Spleen (tissue), 11 donors: ENCODE measurements at regions not wholly inside any gene's neighbourhood (a gene's known extent, or its start where the extent isn't known, plus 50 kb on each side); places are given as distances from the start of the nearest gene placed in this dataset.
"Not testable (repeated sequence)": the region's sequence is repeated elsewhere in the genome, so short reads cannot be mapped to it uniquely, and the experiment has no call there.

Experiments
- DNase-seq: peaks from one replicate; pipeline ENCODE4 v3.0.0-alpha.2; 2020
- H3K27ac ChIP-seq, 8 donors: fragments of 200-600 bp; sonication (generic) in 7 of 8; 1 replicate in 4 of 8; 2 replicates in 4 of 8; pipeline versions ENCODE4 v1.5.0 to v1.8.0; 2016 to 2021; ENCODE audit warnings: inconsistent platforms in 4 of 8, mild to moderate bottlenecking in 4 of 8, moderate library complexity in 1 of 8
- H3K27me3 ChIP-seq, 7 donors: fragments of 200-600 bp; sonication (generic) in 6 of 7; replicated peaks in 1 of 7; 1 replicate in 4 of 7; 2 replicates in 3 of 7; pipeline versions ENCODE4 v1.5.0 to v1.8.0; 2016 to 2021; ENCODE audit warnings: inconsistent platforms in 3 of 7, mild to moderate bottlenecking in 1 of 7
- H3K36me3 ChIP-seq, 6 donors: fragments of 200-600 bp; sonication (generic) in 5 of 6; 1 replicate in 4 of 6; 2 replicates in 2 of 6; pipeline versions ENCODE4 v1.5.0 to v1.8.0; 2016 to 2021; ENCODE audit warnings: inconsistent platforms in 2 of 6
- H3K4me1 ChIP-seq, 6 donors: fragments of 200-600 bp; sonication (generic) in 5 of 6; 1 replicate in 3 of 6; 2 replicates in 3 of 6; pipeline versions ENCODE4 v1.5.0 to v1.8.0; 2016 to 2021; ENCODE audit warnings: inconsistent platforms in 3 of 6
- H3K4me3 ChIP-seq, 8 donors: fragments of 200-600 bp; sonication (generic) in 7 of 8; 1 replicate in 4 of 8; 2 replicates in 4 of 8; pipeline versions ENCODE4 v1.5.0 to v1.8.0; 2016 to 2021; ENCODE audit warnings: inconsistent platforms in 4 of 8, mild to moderate bottlenecking in 4 of 8, moderate library complexity in 2 of 8
- H3K9me3 ChIP-seq, 8 donors: fragments of 200-600 bp; sonication (generic) in 7 of 8; 1 replicate in 4 of 8; 2 replicates in 4 of 8; pipeline versions ENCODE4 v1.5.0 to v1.8.0; 2016 to 2021; ENCODE audit warnings: inconsistent platforms in 4 of 8
- POLR2A ChIP-seq, 3 donors: fragments of 450-650 bp; IDR thresholded peaks; one replicate each; pipeline ENCODE4 v1.5.1; 2017; ENCODE audit warnings: antibody characterized with exemption in 3 of 3, mild to moderate bottlenecking in 1 of 3
- POLR2AphosphoS5 ChIP-seq, 3 donors: sonication (generic); formaldehyde crosslinking; IDR thresholded peaks; one replicate each; pipeline ENCODE4 v1.5.1; 2017; ENCODE audit warnings: antibody characterized with exemption in 3 of 3
- WGBS, 5 donors: extraction: QIAGEN DNeasy Blood & Tissue Kit in 3 of 5; methylation state at CpG; one replicate each; pipeline versions ENCODE4 v1.1.5 to v1.1.7; 2013 to 2018; 5-methylcytosine and 5-hydroxymethylcytosine counted together
- intact Hi-C: fragments of 100-400 bp; cut with DNase I; formaldehyde crosslinking; loops from one replicate; pipeline ENCODE4 v1.15.0; 2023; ENCODE audit warnings: low total_unique reads
- TF ChIP-seq, protein P1 (sequence below), 11 experiments: fragments of 200-600 bp in 7 of 11; fragments of 450-650 bp in 4 of 11; sonication (generic) in 4 of 11; IDR thresholded peaks in 8 of 11; conservative IDR thresholded peaks in 3 of 11; 1 replicate in 7 of 11; 2 replicates in 4 of 11; pipeline versions ENCODE4 v1.4.0 to v1.8.0; 2016 to 2021; ENCODE audit warnings: antibody characterized with exemption in 11 of 11, inconsistent platforms in 4 of 11, mild to moderate bottlenecking in 1 of 11
- donor health status: healthy with polysubstance abuse.
- donor health status: DM: no; HTN: no; CAD: no; lungs with moderate emphysema.
- donor health status: DM: no; HTN: no; CAD: no.
- donor health status: Bipolar disorder and iron deficiency.
- donor health status: healthy.
- donor health status: DM: no; HTN: no; CAD: no.
- donor health status: DM: yes; HTN: yes; CAD: no.

DNA sequence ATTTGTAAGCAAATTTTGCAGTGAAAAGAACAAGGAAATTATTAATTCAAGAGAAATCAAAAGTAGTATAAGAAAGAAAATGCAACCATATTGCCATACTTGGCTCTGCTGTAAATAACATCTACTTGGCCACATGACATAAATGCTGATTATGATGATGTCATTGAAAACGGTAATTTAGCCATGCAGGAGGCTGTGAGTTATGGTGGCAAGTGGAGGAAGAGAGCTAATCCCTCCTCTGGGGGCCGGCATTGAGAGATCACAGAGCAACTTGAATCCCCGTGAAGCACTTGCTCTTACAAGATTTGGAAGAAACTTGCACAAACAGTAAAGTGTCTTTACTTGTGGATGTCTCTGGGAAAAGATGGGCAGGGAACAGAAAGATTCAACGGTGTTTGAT lies 456.6 kb downstream of the PREX1 start:
- H3K27me3 ChIP-seq, result peaks cover 0 to 53% (median 0%) of the 10 kb centered on the region in 7 donors
- TF ChIP-seq POLR2A (IDR thresholded peaks at IDR 0.05), result no peak
- TF ChIP-seq, protein P1, sequence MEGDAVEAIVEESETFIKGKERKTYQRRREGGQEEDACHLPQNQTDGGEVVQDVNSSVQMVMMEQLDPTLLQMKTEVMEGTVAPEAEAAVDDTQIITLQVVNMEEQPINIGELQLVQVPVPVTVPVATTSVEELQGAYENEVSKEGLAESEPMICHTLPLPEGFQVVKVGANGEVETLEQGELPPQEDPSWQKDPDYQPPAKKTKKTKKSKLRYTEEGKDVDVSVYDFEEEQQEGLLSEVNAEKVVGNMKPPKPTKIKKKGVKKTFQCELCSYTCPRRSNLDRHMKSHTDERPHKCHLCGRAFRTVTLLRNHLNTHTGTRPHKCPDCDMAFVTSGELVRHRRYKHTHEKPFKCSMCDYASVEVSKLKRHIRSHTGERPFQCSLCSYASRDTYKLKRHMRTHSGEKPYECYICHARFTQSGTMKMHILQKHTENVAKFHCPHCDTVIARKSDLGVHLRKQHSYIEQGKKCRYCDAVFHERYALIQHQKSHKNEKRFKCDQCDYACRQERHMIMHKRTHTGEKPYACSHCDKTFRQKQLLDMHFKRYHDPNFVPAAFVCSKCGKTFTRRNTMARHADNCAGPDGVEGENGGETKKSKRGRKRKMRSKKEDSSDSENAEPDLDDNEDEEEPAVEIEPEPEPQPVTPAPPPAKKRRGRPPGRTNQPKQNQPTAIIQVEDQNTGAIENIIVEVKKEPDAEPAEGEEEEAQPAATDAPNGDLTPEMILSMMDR (IDR thresholded peaks at IDR 0.05 in 8 of 11, conservative IDR thresholded peaks at IDR 0.05 in 3 of 11), result no peak
- no peak for TF ChIP-seq POLR2AphosphoS5 (IDR thresholded peaks at IDR 0.05)
- no peaks in the 10 kb centered on the region for H3K36me3 ChIP-seq
- DNase-seq, result no peak
- no peak overlapping the region for H3K27ac ChIP-seq
- intact Hi-C loops, result no loop called here
- WGBS, 5 donors, result 82 to 90% (median 88%) methylated on average over 4 of the region's 4 CpGs
- H3K9me3 ChIP-seq, result peaks cover 0 to 3% (median 0%) of the 10 kb centered on the region in 8 donors
- peaks cover 0 to 20% (median 11%) of the 10 kb centered on the region in 6 donors for H3K4me1 ChIP-seq
- H3K4me3 ChIP-seq, result no peak overlapping the region

DNA sequence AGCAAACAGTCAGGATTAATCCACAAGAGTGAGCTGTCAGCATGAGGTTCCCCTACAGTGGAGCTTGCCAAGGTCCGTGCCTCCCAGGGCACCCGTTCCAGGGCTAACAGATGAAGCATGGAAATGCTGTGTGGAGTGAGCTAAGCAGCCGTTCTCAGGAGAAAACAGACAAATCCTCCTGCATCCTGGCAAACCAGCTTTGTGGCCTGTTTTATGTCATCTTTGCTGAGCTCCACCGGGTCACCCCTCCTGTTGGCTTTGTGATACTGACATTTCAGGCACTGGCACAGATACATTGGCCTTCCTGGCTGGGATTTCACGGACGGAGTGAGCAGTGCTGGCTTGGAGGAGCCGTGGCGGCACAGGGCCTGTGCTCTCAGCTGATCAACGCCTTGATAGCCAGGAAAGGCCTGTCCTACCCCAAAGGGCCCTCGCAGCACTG lies 459.2 kb downstream of the PREX1 start:
- peaks cover 0 to 11% (median under 1%) of the 10 kb centered on the region in 6 donors for H3K4me1 ChIP-seq
- H3K4me3 ChIP-seq, intact Hi-C loops, H3K27ac ChIP-seq, H3K9me3 ChIP-seq, DNase-seq, H3K36me3 ChIP-seq: not testable (repeated sequence)
- H3K27me3 ChIP-seq, result peaks cover 0 to 31% (median 0%) of the 10 kb centered on the region in 7 donors
- WGBS, 5 donors, result 71 to 87% (median 84%) methylated on average over 8 to 10 of the region's 10 CpGs

GRCh38 chr20:48367541-48368358 lies 460.0 kb downstream of the PREX1 start:
- Histone ChIP-seq H3K4me1 (peaks cover 0 to 11% (median 0%) of the 10 kb centered on the region in 6 donors), H3K27me3 (peaks cover 0 to 34% (median 0%) of the 10 kb centered on the region in 7 donors)
- H3K4me3 ChIP-seq, H3K36me3 ChIP-seq, DNase-seq, H3K9me3 ChIP-seq, H3K27ac ChIP-seq, intact Hi-C loops: not testable (repeated sequence)
- WGBS, 5 donors, result 9 to 23% (median 11%) methylated on average over 11 to 16 of the region's 28 CpGs

- Histone ChIP-seq H3K27ac (no peak overlapping the region), H3K4me3 (no peak overlapping the region), H3K27me3 (peaks cover 0 to 36% (median 0%) of the 10 kb centered on the region in 7 donors), H3K4me1 (peaks cover 0 to 13% (median 0%) of the 10 kb centered on the region in 6 donors), H3K9me3 (peaks cover 0 to 6% (median 0%) of the 10 kb centered on the region in 8 donors), H3K36me3 (no peaks in the 10 kb centered on the region)
- no peak for DNase-seq
- TF ChIP-seq POLR2AphosphoS5 (IDR thresholded peaks at IDR 0.05), result no peak
- TF ChIP-seq, protein P1 (IDR thresholded peaks at IDR 0.05 in 8 of 11, conservative IDR thresholded peaks at IDR 0.05 in 3 of 11), result no peak
- no peak for TF ChIP-seq POLR2A (IDR thresholded peaks at IDR 0.05)
- 94 to 98% (median 95%) methylated on average over 5 of the region's 5 CpGs for WGBS, 5 donors
- intact Hi-C loops, result no loop called here
Measured at GRCh38 chr20:48366230-48366629, 461.6 kb downstream of the PREX1 start.

DNA sequence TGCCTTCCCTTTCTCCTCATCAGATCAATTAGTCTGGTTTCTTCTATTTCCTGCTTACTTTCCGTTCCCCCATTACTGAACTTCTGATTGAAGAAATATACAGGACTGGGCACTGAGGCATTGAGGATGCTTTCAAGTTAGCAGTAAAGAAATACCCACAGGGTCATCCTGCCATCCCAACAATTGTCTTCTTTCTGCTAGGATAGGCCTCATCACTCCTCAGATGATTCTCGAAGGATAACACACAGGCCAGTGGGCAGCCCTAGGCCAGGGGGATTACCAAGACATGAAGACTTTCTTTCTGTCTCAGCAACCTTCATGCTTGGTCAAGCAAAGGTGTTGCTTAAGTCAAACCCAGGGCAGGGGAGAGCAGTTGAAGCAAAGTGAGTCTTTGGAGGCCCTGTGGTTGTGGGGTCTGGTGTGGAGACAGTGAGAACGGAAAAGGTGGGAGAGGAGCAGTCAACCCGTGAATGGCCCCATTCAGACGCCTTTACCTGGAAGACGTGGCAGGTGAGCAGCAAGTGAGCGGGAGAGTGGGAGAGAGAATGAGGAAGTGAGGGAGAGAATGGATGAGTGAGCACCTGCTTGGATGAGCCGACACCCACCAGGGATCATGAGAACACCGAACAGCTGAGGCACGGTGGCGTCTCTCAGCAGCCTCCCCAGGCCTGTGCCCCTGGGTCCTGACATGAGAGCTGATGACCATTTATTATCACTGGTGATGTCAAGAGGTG lies 462.9 kb downstream of the PREX1 start:
- DNase-seq, result no peak
- H3K4me3 ChIP-seq, result no peak overlapping the region
- intact Hi-C loops, result no loop called here
- peak overlapping the region in 1 of 8 donors; percentile 36 for H3K27ac ChIP-seq
- H3K4me1 ChIP-seq, result peaks cover 0 to 21% (median 0%) of the 10 kb centered on the region in 6 donors
- WGBS, 5 donors, result 75 to 91% (median 84%) methylated on average over 11 of the region's 11 CpGs
- peaks cover 0 to 36% (median 0%) of the 10 kb centered on the region in 7 donors for H3K27me3 ChIP-seq
- TF ChIP-seq, protein P1 (IDR thresholded peaks at IDR 0.05 in 8 of 11, conservative IDR thresholded peaks at IDR 0.05 in 3 of 11), result no peak
- TF ChIP-seq POLR2A (IDR thresholded peaks at IDR 0.05) (no peak), POLR2AphosphoS5 (IDR thresholded peaks at IDR 0.05) (no peak)
- peaks cover 0 to 6% (median 0%) of the 10 kb centered on the region in 8 donors for H3K9me3 ChIP-seq
- no peaks in the 10 kb centered on the region for H3K36me3 ChIP-seq
